HG03064 (cell line): ENCODE measurements at regions not wholly inside any gene's neighbourhood (a gene's known extent, or its start where the extent isn't known, plus 50 kb on each side); places are given as distances from the start of the nearest gene placed in this dataset.

Experiments used
- ATAC-seq: cut with Tn5 transposase; IDR thresholded peaks from one replicate; pipeline ENCODE4 v1.9.1; 2021; ENCODE audit warnings: low read depth; ENCODE audit not compliant: unreplicated experiment

DNA sequence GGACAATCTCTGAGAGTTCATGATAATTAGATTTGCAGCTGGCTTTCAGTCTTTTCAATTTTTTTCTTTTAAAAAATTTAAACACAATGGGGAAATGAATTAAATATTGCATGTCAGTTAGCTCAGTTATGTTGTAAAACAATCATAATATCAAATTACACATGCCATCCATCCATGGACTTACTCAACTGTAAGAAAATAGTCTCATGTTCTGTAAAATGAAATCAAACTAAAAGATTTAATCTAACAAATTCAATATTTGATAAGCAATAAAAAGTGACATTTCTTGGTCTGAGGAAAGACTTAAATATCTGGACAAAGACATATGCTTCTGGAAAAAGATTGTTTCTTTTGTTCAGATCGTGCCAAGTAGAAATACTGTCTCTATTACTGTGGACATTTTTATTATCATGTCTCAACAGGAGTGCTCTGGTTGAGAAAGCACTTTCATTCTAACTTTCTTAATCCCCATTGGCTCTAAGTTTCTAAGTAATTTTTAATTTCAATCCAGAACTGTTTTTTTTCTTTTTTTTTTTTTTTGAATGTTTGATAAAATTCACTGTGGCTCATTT lies 179.2 kb upstream of the FAM3C start:
- ATAC-seq = no peak

DNA sequence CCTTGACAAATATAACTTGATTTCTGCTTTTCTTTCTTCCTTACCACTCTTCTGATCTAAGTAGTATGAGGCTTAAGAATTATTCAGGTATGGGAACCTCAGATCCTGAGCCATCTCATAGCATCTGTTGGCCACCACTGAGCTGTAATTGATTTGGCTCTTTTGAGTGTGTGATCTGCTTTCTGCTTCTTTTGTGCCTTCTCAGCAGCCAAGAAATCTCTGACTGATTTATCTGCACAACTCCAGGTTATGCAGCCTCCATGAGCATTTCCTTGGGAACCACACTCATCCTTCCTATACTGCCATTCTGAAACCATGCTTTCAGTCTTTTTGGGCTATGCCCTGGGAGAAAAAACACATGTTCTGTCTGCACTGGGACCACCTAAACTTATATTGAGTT lies 178.0 kb upstream of the FAM3C start:
- no peak for ATAC-seq

DNA sequence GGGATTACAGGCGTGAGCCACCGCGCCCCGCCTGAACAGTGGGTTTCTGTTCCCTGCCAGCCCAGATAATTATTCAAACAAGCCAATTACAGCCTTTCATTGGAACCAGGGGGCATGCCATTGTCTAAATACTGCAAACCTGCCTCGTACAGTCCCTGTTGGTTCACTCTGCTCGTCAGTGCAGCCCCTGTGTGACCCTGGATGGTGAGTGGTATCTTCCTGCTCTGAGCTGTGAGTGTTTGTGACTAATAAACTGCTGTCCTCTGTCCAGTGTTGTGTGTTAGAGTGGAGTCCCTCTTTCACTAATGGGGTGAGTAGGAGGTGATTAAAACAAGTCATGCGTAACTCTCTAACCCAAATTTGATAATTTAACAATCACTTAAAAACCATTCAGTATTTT lies 176.5 kb upstream of the FAM3C start:
- no peak for ATAC-seq

DNA sequence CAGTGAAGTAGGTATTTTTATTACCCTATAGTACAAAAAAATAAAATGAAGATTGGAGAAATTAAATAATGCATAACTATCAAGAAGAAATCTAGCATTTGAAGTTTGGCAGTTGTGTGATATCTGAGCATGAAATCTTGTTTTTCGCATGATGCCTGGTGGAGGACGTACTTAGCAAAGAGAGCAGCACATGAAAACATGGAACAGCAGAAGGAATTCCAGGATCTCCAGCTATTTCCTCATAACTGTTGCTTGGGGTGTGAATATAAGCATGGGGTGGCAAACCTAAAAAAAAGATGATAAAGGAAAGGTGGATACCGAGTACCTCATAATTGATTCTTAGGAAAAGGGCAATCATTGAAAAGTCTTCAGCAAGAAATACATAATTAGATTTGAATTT lies 174.3 kb upstream of the FAM3C start:
- no peak for ATAC-seq

DNA sequence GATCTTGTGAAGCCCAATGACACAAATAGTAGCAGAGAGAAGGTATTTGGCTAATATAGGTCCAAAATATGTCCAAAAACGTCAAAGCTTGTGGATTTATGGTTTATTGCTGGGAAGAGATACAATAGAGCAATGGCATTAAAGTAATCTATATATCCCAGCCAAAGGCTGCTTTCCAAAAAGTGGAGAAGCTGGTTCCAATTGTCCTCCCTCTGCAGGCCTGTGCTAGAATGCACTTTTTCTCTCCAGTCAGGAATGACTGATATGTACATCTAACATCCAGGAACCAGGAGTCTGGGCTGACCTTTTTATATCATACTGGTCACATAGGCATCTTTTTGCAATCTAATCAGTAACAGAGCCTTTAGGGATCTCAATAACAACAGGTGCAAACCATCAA lies 167.1 kb upstream of the FAM3C start:
- no peak for ATAC-seq

DNA sequence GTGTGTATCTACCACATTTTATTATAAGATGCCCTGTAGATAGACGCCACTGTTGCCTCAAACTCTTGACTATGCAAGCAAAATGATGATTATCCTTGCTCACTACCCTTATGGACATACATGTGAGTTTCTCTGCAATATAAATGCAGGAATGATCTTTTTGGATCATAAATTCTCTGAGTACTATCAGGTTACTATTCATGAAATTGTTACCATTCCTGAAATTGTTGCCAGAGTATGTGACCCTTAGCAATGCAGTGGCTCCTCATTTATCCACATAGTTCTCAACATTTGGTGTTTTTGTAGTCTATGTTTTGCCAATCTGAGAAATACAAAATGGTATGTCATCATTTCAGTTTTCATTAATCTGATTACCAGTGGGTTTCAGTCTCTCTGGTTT lies 166.2 kb upstream of the FAM3C start:
- no peak for ATAC-seq

DNA sequence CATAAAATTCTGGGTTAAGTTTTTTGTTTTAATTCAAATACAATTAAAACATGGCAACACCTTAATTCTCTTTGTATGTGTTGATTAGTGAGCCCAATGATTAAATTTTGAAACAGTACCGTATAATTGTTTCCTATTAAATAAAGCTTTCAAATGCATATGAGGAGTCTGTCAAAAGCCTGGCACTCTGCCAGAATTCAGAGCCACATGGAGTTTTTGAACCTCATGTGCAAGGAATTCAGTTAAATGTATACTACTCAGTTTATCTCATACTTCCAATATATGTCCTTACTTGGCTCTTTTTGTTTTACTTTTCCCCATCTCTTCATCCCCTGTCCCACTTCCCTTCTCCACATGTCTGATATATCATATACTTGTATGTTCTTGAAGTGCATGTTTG lies 165.6 kb upstream of the FAM3C start:
- no peak for ATAC-seq

DNA sequence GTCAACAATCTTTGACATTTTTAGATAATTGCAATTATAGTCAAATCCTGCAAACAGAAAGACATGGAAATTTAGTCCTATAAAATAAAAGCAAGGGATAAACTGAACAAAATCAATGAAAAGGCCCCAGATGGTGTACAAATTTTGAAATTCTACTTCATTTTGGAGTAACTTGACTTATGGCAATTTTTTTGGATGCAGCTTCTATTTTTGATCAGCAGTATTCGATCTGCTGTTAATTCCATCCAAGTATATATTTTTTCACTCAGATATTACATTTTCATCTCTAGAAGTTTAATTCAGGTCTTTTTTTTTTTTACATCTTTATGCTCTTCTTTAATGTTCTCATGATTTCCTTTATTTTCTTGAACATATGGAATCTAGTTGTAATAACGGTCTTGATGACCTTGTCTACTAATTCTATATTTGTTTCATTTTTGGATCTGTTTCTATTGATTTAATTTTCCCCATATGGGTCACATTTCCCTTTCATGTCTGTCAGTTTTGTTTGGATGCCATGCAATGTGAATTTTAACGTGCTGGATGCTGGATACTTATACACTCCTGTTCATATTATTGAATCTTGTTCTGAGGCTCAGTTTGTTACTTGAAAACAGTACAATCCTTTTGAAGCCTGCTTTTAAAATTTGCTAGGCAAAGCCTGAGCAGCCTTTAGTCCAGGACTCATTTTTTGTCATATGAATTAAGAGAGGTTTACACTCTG lies 164.3 kb upstream of the FAM3C start:
- no peak for ATAC-seq

DNA sequence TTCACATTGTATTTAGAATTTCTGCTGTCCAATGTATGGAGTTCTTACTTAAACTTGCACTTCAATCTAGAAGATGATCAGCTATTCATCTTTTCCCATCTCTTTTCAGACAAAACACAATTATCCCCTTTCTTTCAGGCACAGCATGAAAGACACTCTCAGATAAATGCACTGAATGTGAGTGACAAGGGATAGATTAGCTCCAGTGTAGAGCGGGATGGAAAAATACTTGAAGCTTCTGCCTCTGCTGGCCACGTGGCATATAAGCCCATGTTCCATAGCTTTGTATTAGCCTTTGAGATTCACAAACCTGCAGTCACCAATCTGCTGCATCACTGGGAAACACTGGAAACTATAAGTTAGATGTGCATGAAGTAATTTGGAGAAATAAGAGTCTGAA lies 162.2 kb upstream of the FAM3C start:
- ATAC-seq = no peak

DNA sequence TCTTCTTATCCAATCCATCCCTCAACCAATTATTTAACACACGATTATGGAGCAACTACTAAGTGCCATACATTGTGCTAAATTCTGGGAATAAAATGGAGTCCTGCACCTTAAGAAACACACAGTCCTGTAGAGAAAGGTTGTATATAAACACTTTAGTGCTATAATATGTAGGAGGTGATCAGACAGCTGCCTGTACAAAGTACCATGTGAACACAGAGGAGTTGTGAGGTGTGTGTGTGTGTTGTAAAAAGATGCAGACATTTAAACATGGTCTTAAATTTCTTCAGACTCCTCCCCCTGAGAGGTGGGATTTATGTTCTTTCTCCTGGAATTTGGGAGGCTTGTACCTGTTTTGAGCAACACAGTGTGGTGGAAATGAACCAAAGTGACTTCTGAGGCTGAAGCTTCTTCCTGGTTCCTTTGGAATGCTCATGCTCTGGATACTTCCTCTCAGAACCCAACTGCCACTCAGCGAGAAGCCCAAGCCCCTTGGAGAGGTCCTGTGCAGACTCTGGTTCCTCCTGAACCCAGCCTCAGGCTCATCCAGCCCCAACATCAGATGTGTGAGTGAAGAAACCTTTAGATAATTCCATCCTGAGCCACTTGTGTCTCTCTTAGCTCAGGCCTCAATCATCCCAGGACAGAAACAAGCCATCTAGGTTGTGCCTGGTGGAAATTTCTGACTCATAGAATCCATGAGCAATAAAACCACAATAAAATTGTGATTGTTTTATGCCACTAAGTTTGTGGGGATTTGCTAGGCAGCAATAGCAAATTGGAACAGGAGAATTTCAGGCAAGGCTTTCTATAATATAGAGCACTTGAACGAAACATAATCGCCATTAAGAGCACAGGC lies 161.2 kb upstream of the FAM3C start:
- ATAC-seq = no peak

DNA sequence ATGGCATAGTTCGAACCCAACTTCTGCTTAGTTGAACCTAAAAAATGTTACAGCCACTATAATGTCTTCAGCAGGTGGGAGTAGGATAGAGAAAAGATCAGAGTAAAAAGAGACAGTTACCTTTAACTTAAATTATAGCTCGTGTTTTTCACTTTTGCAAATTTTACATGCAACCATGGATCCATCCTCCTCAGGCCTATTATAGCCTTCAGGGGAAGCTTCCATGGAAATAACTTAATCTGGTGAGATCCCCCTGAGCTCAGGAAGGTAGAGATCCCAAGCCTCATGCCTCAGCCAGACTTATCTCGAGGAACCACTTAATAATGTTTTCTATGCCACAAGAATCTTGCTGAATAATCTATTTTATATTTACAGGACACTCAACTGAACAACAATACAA lies 159.4 kb upstream of the FAM3C start:
- ATAC-seq = no peak

DNA sequence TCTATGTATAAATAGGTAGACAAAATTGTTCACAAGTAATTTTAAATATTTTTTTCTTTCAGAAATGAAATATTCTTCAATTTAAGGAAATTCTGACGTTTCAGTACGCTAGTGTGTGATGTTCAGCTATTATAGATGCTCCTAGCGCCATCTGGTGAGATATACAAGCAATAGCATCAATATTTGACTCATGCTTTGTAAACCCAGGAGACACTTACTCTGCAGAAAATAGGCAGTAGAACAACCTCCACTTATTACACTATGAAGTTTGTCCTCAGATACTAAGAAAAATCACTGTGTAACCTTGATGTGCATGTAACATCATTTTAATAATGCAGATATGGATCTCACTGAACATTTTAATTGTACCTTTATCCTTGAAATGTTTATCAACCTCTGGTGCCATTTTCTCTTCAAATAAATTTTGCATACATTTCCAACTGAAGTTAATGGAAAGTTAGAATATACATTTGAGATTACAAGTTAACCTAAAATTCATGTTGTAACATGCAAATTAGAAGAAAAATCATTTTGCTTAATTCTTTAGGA lies 151.5 kb upstream of the FAM3C start:
- ATAC-seq = peak; percentile 75

DNA sequence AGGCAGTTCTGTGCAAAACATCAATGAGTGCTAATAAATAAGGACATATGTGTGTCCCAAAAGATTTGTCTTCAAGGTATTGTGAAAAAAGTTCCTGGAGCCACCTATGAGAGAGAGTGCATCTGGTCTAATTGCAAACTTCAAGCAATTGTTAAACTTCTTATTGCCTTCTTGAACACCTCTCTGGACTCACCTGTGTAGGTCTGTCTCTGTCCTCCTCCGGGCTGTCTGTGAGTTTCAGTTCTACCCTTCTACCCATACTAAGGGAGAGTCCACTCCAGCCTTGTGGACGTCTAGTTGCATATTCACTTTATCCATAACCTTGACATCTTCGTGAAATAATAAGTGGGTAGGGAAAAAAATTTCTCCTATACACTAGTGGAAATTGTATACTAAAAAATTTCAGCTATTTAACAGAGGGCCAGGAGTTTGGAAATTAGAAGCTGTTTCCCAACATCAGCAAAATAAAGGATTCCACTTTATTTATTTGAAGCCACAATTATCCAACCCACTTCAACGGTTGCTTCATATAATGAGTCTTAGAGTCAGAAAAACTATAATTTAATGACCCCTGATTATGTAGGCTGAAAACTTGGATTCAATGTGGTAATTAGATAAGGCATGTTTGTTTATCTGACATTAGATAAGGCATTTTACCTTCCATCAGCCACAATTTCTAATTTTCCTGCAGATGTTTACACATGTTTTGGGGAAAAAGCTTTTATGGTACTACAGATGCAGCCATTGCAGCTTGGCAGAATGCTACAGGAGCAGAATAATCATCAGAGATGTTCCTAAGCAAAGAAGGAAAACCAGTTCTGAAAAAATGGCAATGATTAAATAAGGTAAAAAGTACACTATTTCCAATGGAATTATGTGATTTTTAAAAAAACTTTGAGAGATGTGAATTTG lies 150.8 kb upstream of the FAM3C start:
- ATAC-seq = peak; percentile 10

DNA sequence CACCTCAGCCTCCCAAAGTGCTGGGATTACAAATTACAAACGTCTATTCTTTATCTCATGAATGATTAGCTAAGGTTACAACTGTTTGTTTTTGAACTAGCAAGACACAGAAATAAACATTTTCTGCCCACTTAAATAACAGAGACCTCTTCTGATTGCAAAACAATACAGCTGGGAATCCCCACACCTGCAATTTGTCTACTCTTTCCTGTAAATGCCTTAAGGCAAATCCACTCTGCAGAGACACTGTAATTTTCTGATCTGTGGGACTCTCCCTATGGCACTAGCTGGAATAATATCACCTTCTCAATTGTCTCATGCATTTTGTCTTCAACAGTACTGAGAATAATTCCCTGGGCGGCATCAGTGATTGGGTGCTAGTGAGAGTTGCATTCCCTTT lies 149.3 kb upstream of the FAM3C start:
- ATAC-seq = no peak

DNA sequence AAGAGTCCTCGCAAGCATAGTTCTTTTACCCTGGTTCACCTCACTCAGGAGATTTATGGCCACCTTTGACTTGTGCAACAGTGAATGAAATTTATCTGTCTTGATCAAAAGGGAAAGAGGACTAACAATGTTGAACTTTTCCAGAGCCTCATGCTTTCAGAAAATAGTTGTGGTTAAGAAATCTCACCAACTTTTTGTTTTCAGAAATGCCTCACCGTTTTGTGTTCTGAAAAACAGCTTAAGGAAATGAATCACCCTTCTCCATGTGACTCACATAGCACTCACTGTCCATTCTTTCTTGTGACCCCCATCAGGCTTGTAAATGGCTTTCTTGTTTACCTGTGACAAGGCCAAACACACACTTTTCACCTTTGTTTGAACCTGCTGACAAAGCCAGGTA lies 148.6 kb upstream of the FAM3C start:
- peak; percentile 55 for ATAC-seq

DNA sequence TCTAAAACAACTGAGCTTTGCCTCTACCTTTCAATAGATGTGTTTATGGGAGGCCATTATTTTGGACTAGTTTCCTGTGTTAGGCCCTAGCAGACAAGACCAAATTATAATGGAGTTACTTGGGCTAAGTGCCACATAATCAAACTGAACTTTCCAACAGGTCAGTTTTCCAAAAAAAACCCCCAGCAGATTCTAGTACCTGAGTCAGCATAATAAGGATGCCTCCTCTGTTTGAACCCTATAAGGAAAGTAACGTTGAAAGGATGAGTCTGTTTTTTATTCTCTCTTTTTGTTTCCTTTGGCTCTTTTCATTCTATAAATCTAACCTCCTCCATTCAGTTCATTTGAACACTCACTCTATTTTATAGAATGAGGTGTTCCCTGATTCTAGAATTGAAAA lies 148.1 kb upstream of the FAM3C start:
- ATAC-seq = no peak

DNA sequence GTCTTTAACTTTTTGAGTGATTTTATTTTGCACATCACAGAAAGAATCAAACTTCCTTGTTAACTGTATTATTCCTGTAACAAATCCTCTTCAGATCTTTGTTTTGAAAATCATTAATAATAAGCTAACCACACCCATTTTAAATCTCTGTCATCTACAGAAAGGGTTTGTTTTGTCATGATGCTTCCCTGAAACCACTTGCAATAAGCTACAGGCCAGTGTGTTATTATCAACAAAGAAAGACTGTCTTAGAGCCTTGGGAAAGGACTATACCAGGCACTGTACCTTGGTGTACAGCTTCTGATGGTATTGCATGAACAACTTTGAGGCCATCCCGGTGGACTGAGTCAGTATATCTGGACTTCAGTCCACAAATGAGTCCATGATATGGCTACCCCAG lies 145.3 kb upstream of the FAM3C start:
- ATAC-seq = no peak

DNA sequence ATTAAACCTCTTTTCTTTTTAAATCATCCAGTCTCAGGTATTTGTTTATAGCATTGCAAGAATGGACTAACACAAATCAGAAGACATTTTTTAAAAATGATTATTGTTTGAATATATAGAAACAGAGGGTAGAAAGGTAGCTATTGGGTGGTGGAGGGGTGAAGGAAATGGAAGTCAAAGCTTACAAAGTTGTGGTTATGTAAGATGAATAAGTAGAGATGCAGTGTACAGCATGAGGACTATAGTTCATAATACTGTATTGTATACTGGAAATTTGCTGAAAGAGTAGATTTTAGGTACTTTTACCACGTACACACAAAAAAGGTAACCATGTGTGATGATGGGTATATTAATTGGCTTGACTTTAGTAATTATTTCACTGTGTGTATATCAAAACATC lies 144.0 kb upstream of the FAM3C start:
- ATAC-seq = no peak

DNA sequence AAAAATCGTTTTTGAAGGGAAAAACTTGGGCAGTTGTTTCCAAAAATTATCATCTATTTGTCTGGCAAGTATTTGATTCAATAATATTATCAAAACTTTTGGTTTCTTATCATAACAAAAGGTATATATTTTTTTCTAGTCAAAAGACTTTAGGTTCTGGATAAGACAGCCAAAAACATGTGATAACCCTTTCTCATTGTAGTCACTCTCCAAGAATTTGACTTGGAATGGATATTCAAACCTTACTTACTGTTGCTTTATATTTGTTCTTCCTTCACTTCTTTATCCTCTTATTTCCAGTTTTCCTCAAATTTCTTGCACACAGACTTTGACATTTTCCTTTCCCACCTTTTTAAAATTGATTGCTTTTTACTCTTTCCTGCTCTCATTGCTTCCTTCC lies 140.9 kb upstream of the FAM3C start:
- no peak for ATAC-seq
